K562 (cell line): ENCODE measurements at regions not wholly inside any gene's neighbourhood (a gene's known extent, or its start where the extent isn't known, plus 50 kb on each side); places are given as distances from the start of the nearest gene placed in this dataset.

Experiments
- ATAC-seq: fragments of 200-7000 bp; cut with Tn5 transposase; 3 replicates; pipeline ENCODE4 v1.9.1; 2020; ENCODE audit warnings: moderate library complexity
- BruUV-seq: library from RNA; stranded (reverse); fragments of 400-500 nt; replicated peaks from 2 replicates; lab custom pipeline; 2021; lab: Mats Ljungman, UMichigan
- CTCF ChIA-PET: fragments of 300-600 bp; formaldehyde crosslinking; extraction: SDS; loops from one replicate; lab custom pipeline; 2021; ENCODE audit warnings: low intra/inter-chr PET ratio; lab: Yijun Ruan, JAX
- POLR2A ChIA-PET: fragments of 300-600, 350-650 bp; sonication (Branson Sonifier 250); formaldehyde crosslinking; extraction: SDS; loops from one replicate; lab custom pipeline; 2021; ENCODE audit warnings: antibody characterized with exemption, inconsistent platforms; lab: Yijun Ruan, JAX
- DNase-seq, 4 experiments: peaks; one replicate each; pipeline versions ENCODE4 v3.0.0 to v3.0.0-alpha.2; 2011 to 2018; ENCODE audit warnings: low spot score in 3 of 4, mixed read lengths in 3 of 4; ENCODE audit errors: extremely low read depth in 1 of 4
- FAIRE-seq: peaks from 2 replicates; lab custom pipeline; 2011; peaks lifted over from hg19 to GRCh38; lab: Jason Lieb, UNC
- H2AFZ ChIP-seq: 2 replicates; pipeline ENCODE4 v1.6.0; 2011; ENCODE audit warnings: low read depth, low read length, control low read depth, inconsistent platforms
- H3K27ac ChIP-seq: fragments of 200-600 bp; 3 replicates; pipeline ENCODE4 v1.8.0; 2011; ENCODE audit warnings: low read depth, mild to moderate bottlenecking, control low read depth, inconsistent platforms, low read length, moderate library complexity, mixed read lengths; ENCODE audit errors: extremely low read depth
- H3K27me3 ChIP-seq, 2 experiments: fragments of 300-600 bp in 1 of 2; 2 replicates in 1 of 2; 3 replicates in 1 of 2; pipeline versions ENCODE4 v1.6.0 to v1.8.0; 2011; ENCODE audit warnings: inconsistent platforms in 2 of 2, low read length in 2 of 2, mild to moderate bottlenecking in 1 of 2, mixed read lengths in 1 of 2, moderate library complexity in 1 of 2; ENCODE audit not compliant: control insufficient read depth in 2 of 2, insufficient read depth in 2 of 2
- H3K36me3 ChIP-seq: fragments of 300-600 bp; 3 replicates; pipeline ENCODE4 v1.8.0; 2011; ENCODE audit warnings: mild to moderate bottlenecking, low read length, inconsistent platforms; ENCODE audit not compliant: control insufficient read depth, insufficient read depth
- H3K4me1 ChIP-seq, 2 experiments: fragments of 200-600 bp in 1 of 2; replicated peaks in 1 of 2; 2 replicates in 1 of 2; 3 replicates in 1 of 2; pipeline versions ENCODE4 v1.5.1 to v1.8.0; 2011; ENCODE audit warnings: inconsistent platforms in 2 of 2, low read length in 2 of 2, mild to moderate bottlenecking in 1 of 2, mixed read lengths in 1 of 2, moderate library complexity in 1 of 2; ENCODE audit not compliant: control insufficient read depth in 2 of 2, insufficient read depth in 2 of 2
- H3K4me2 ChIP-seq: 2 replicates; pipeline ENCODE4 v1.6.1; 2011; ENCODE audit warnings: low read length, control low read depth, inconsistent platforms, mixed read lengths; ENCODE audit not compliant: insufficient read depth
- H3K4me3 ChIP-seq: fragments of 200-600 bp; sonication (generic), shearing (Covaris generic); 2 replicates; pipeline ENCODE4 v1.5.1; 2016; ENCODE audit warnings: control low read depth, inconsistent platforms
- H3K79me2 ChIP-seq: fragments of 200-600 bp; 3 replicates; pipeline ENCODE4 v1.8.0; 2011; ENCODE audit warnings: low read length, inconsistent platforms; ENCODE audit not compliant: control insufficient read depth, insufficient read depth
- H3K9ac ChIP-seq, 2 experiments: 2 replicates each; pipeline versions ENCODE4 v1.6.0 to v1.6.1; 2011; ENCODE audit warnings: low read depth in 2 of 2, low read length in 2 of 2, control low read depth in 1 of 2, inconsistent platforms in 1 of 2, mild to moderate bottlenecking in 1 of 2, mixed read lengths in 1 of 2; ENCODE audit not compliant: insufficient read depth in 1 of 2
- H3K9me1 ChIP-seq: one replicate; pipeline ENCODE4 v1.6.0; 2011; ENCODE audit warnings: inconsistent platforms, mild to moderate bottlenecking, low read length, moderate library complexity; ENCODE audit not compliant: control insufficient read depth, insufficient read depth
- H3K9me3 ChIP-seq: replicated peaks from 2 replicates; pipeline ENCODE4 v1.5.1; 2011; ENCODE audit warnings: low read depth, low read length, inconsistent platforms; ENCODE audit not compliant: control insufficient read depth, insufficient read depth
- H4K20me1 ChIP-seq: replicated peaks from 2 replicates; pipeline ENCODE4 v1.6.1; 2011; ENCODE audit warnings: low read length, inconsistent platforms, mixed read lengths; ENCODE audit not compliant: control insufficient read depth, insufficient read depth
- ARID1B ChIP-seq: fragments of 450-650 bp; IDR thresholded peaks from 2 replicates; pipeline ENCODE4 v1.6.1; 2016; ENCODE audit warnings: antibody characterized with exemption, mild to moderate bottlenecking, inconsistent platforms
- ATF3 ChIP-seq, 2 experiments: fragments of 450-650 bp in 1 of 2; sonication (generic) in 1 of 2; formaldehyde crosslinking in 1 of 2; IDR thresholded peaks in 1 of 2; conservative IDR thresholded peaks in 1 of 2; 2 replicates each; pipeline versions ENCODE4 v1.6.1 to v1.8.1; 2016 to 2023; ENCODE audit warnings: mild to moderate bottlenecking in 2 of 2, moderate library complexity in 2 of 2, inconsistent platforms in 1 of 2, missing genetic modification reagents in 1 of 2
- C11orf30 ChIP-seq: fragments of 450-650 bp; IDR thresholded peaks from 2 replicates; pipeline ENCODE4 v1.6.1; 2016; ENCODE audit warnings: low read depth, mild to moderate bottlenecking
- CBFA2T2 ChIP-seq: fragments of 450-650 bp; conservative IDR thresholded peaks from 2 replicates; pipeline ENCODE4 v1.6.1; 2017; ENCODE audit warnings: mild to moderate bottlenecking
- CBFA2T3 ChIP-seq: fragments of 450-650 bp; IDR thresholded peaks from 2 replicates; pipeline ENCODE4 v1.6.1; 2017
- CTBP1 ChIP-seq: fragments of 450-650 bp; IDR thresholded peaks from 2 replicates; pipeline ENCODE4 v1.6.1; 2016; ENCODE audit warnings: borderline replicate concordance
- DPF2 ChIP-seq: fragments of 450-650 bp; IDR thresholded peaks from 2 replicates; pipeline ENCODE4 v1.6.1; 2016
- FOSL1 ChIP-seq: fragments of 200-800 bp; sonication (Bioruptor generic); conservative IDR thresholded peaks from 2 replicates; pipeline ENCODE4 v1.6.1; 2016; ENCODE audit warnings: missing genetic modification characterization, missing compliant biosample characterization
- HDAC1 ChIP-seq, 2 experiments: fragments of 450-650 bp; IDR thresholded peaks; 2 replicates each; pipeline ENCODE4 v1.6.1; 2016 to 2017; ENCODE audit warnings: inconsistent platforms in 1 of 2, mild to moderate bottlenecking in 1 of 2, moderate library complexity in 1 of 2
- HDAC2 ChIP-seq: fragments of 450-650 bp; IDR thresholded peaks from 2 replicates; pipeline ENCODE4 v1.6.1; 2016; ENCODE audit warnings: mild to moderate bottlenecking
- KDM1A ChIP-seq, 2 experiments: fragments of 450-650 bp; IDR thresholded peaks; 2 replicates each; pipeline ENCODE4 v1.6.1; 2016; ENCODE audit warnings: mild to moderate bottlenecking in 2 of 2
- KLF10 ChIP-seq: fragments of 250-450 bp; sonication (Bioruptor Pico); IDR thresholded peaks from 2 replicates; pipeline ENCODE4 v1.6.1; 2021; ENCODE audit warnings: matching md5 sums
- MEIS2 ChIP-seq: fragments of 450-650 bp; IDR thresholded peaks from 2 replicates; pipeline ENCODE4 v1.6.1; 2014; ENCODE audit warnings: mild to moderate bottlenecking; ENCODE audit not compliant: partially characterized antibody
- MIER1 ChIP-seq: fragments of 450-650 bp; IDR thresholded peaks from 2 replicates; pipeline ENCODE4 v1.6.1; 2016; ENCODE audit warnings: antibody characterized with exemption, mild to moderate bottlenecking, low read depth
- NCOR1 ChIP-seq: fragments of 450-650 bp; IDR thresholded peaks from 2 replicates; pipeline ENCODE4 v1.6.1; 2016; ENCODE audit warnings: mild to moderate bottlenecking, moderate library complexity
- PKNOX1 ChIP-seq: fragments of 450-650 bp; IDR thresholded peaks from 2 replicates; pipeline ENCODE4 v1.6.1; 2016
- SMARCA4 ChIP-seq: fragments of 450-650 bp; IDR thresholded peaks from 2 replicates; pipeline ENCODE4 v1.6.1; 2016
- SOX6 ChIP-seq: fragments of 450-650 bp; IDR thresholded peaks from 2 replicates; pipeline ENCODE4 v1.6.1; 2014; ENCODE audit warnings: mild to moderate bottlenecking
- SREBF2 ChIP-seq: sonication (generic); formaldehyde crosslinking; IDR thresholded peaks from 2 replicates; pipeline ENCODE4 v1.4.0; 2020; ENCODE audit warnings: mild to moderate bottlenecking, missing genetic modification reagents
- TCF3 ChIP-seq: sonication (generic); formaldehyde crosslinking; IDR thresholded peaks from 2 replicates; pipeline ENCODE4 v1.4.0; 2020; ENCODE audit warnings: mild to moderate bottlenecking, missing genetic modification reagents
- ZC3H8 ChIP-seq: fragments of 450-650 bp; IDR thresholded peaks from 2 replicates; pipeline ENCODE4 v1.6.1; 2017
- ZEB2 ChIP-seq: fragments of 450-650 bp; IDR thresholded peaks from 2 replicates; pipeline ENCODE4 v1.6.1; 2016
- ZNF133 ChIP-seq: fragments of 250-450 bp; sonication (Bioruptor Pico); IDR thresholded peaks from 2 replicates; pipeline ENCODE4 v1.4.0; 2020; ENCODE audit warnings: mild to moderate bottlenecking
- WGBS: fragments of 100-300 bp; shearing (Covaris generic); methylation state at CpG from one replicate; pipeline ENCODE4 v1.1.6; 2016; ENCODE audit warnings: low coverage, mixed read lengths; ENCODE audit not compliant: insufficient coverage; ENCODE audit errors: missing lambda C conversion rate; 5-methylcytosine and 5-hydroxymethylcytosine counted together
- in situ Hi-C: fragments of 300-500 bp; cut with MboI; formaldehyde crosslinking; loops from 4 replicates; pipeline ENCODE4 v1.15.0; 2018; ENCODE audit warnings: inconsistent platforms, mixed read lengths
- intact Hi-C: fragments of 100-400 bp; cut with micrococcal nuclease; formaldehyde crosslinking; loops from 2 replicates; pipeline ENCODE4 v1.14.2; 2022
- TF ChIP-seq, protein P1 (sequence below), 2 experiments: fragments of 450-650 bp; IDR thresholded peaks; 2 replicates each; pipeline ENCODE4 v1.6.1; 2016

GRCh38 chr1:30198795-30199403 lies 524.5 kb downstream of the MATN1 start:
- CTCF ChIA-PET = no interaction called here
- TF ChIP-seq CBFA2T3 (peak; percentile 81), ATF3 (IDR thresholded peaks at IDR 0.05) (no peak), ATF3 (CRISPR knock-in tag; conservative IDR thresholded peaks at IDR 0.05) (no peak), SOX6 (peak; percentile 32; the same call in 1 of the 2 replicates), ARID1B (peak; percentile 85), ZNF133 (CRISPR knock-in tag) (no peak), CTBP1 (peak; percentile 78; the same call in 1 of the 2 replicates), PKNOX1 (peak; percentile 40; the same call in 1 of the 2 replicates), HDAC2 (peak; percentile 40; the same call in 1 of the 2 replicates), DPF2 (0 out of 2 replicates have a peak, but pooled peaks have one; percentile 48), MEIS2 (peak; percentile 34), KLF10 (CRISPR knock-in tag) (no peak), KDM1A (IDR thresholded peaks at IDR 0.05) (peak; percentile 58 to 79), HDAC1 (IDR thresholded peaks at IDR 0.05) (peak in 1 of 2 experiments; percentile 40; a peak in 1 of 4 replicates), SREBF2 (no peak), C11orf30 (no peak), NCOR1 (peak; percentile 61), ZC3H8 (no peak), CBFA2T2 (peak; percentile 71), ZEB2 (0 out of 2 replicates have a peak, but pooled peaks have one; percentile 41), MIER1 (no peak), TCF3 (CRISPR knock-in tag) (peak; percentile 89), SMARCA4 (peak; percentile 53; the same call in 1 of the 2 replicates), FOSL1 (tag) (0 out of 2 replicates have a peak, but pooled peaks have one; percentile 13)
- TF ChIP-seq, protein P1, sequence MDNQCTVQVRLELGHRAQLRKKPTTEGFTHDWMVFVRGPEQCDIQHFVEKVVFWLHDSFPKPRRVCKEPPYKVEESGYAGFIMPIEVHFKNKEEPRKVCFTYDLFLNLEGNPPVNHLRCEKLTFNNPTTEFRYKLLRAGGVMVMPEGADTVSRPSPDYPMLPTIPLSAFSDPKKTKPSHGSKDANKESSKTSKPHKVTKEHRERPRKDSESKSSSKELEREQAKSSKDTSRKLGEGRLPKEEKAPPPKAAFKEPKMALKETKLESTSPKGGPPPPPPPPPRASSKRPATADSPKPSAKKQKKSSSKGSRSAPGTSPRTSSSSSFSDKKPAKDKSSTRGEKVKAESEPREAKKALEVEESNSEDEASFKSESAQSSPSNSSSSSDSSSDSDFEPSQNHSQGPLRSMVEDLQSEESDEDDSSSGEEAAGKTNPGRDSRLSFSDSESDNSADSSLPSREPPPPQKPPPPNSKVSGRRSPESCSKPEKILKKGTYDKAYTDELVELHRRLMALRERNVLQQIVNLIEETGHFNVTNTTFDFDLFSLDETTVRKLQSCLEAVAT (IDR thresholded peaks at IDR 0.05) = no peak

More at GRCh38 chr1:30198795-30199403, 524.5 kb downstream of the MATN1 start:
- WGBS = 1% methylated on average over 6 of the region's 6 CpGs
- Histone ChIP-seq H3K27me3 (peaks cover 4 to 35% of the 10 kb centered on the region in 2 experiments; a peak in 3 of 5 replicates), H3K9me1 (no peaks in the 10 kb centered on the region), H3K4me3 (no peak overlapping the region), H3K27ac (no peak overlapping the region), H3K36me3 (no peaks in the 10 kb centered on the region), H3K4me2 (no peak overlapping the region), H3K79me2 (no peaks in the 10 kb centered on the region), H3K9me3 (0 out of 2 replicates have a peak, but pooled peaks cover 6% of the 10 kb centered on the region), H3K4me1 (no peaks in the 10 kb centered on the region; a peak in 1 of 5 replicates), H4K20me1 (no peaks in the 10 kb centered on the region), H3K9ac (no peak overlapping the region), H2AFZ (no peak overlapping the region)
- POLR2A ChIA-PET = interaction anchor here (0.6 to 1.9 kb wide), 5 partner anchors 11 to 116 kb away, joined by 3 to 4 read pairs (median 3); no protein-coding TSS in a partner anchor
- in situ Hi-C loops (no loop called here), intact Hi-C loops (no loop called here)
- no TSS peak for BruUV-seq
- ATAC-seq = peak; percentile 47
- DNase-seq = peak in 2 of 4 experiments; percentile 40 to 56
- FAIRE-seq = no peak
